Subcutaneous abdominal adipose tissue (tissue), 5 donors: ENCODE measurements at regions not wholly inside any gene's neighbourhood (a gene's known extent, or its start where the extent isn't known, plus 50 kb on each side); places are given as distances from the start of the nearest gene placed in this dataset.
"Not testable (repeated sequence)": the region's sequence is repeated elsewhere in the genome, so short reads cannot be mapped to it uniquely, and the experiment has no call there.

Experiments
- H3K27ac ChIP-seq: one replicate; pipeline ENCODE4 v1.7.0; 2013; ENCODE audit warnings: low read depth, mild to moderate bottlenecking, inconsistent platforms, low read length, moderate library complexity
- H3K27me3 ChIP-seq, 5 donors: one replicate each; pipeline ENCODE4 v1.7.0; 2013; ENCODE audit warnings: low read length in 5 of 5, inconsistent platforms in 1 of 5; ENCODE audit not compliant: control insufficient read depth in 5 of 5, insufficient read depth in 4 of 5
- H3K36me3 ChIP-seq, 5 donors: one replicate each; pipeline ENCODE4 v1.7.0; 2013; ENCODE audit warnings: low read length in 5 of 5; ENCODE audit not compliant: control insufficient read depth in 5 of 5, insufficient read depth in 5 of 5
- H3K4me1 ChIP-seq, 5 donors: one replicate each; pipeline ENCODE4 v1.7.0; 2013; ENCODE audit warnings: low read length in 5 of 5, mild to moderate bottlenecking in 3 of 5, moderate library complexity in 1 of 5; ENCODE audit not compliant: control insufficient read depth in 5 of 5, insufficient read depth in 5 of 5
- H3K4me3 ChIP-seq, 5 donors: one replicate each; pipeline ENCODE4 v1.7.0; 2013; ENCODE audit warnings: low read length in 5 of 5, low read depth in 1 of 5
- H3K9ac ChIP-seq, 5 donors: one replicate each; pipeline ENCODE4 v1.7.0; 2013; ENCODE audit warnings: low read length in 5 of 5, mild to moderate bottlenecking in 4 of 5, moderate library complexity in 3 of 5
- H3K9me3 ChIP-seq, 5 donors: one replicate each; pipeline ENCODE4 v1.7.0; 2013; ENCODE audit warnings: low read length in 5 of 5; ENCODE audit not compliant: control insufficient read depth in 5 of 5
- donor health status: healthy.
- donor health status: healthy.
- donor health status: healthy.
- donor health status: healthy.
- donor health status: healthy.

DNA sequence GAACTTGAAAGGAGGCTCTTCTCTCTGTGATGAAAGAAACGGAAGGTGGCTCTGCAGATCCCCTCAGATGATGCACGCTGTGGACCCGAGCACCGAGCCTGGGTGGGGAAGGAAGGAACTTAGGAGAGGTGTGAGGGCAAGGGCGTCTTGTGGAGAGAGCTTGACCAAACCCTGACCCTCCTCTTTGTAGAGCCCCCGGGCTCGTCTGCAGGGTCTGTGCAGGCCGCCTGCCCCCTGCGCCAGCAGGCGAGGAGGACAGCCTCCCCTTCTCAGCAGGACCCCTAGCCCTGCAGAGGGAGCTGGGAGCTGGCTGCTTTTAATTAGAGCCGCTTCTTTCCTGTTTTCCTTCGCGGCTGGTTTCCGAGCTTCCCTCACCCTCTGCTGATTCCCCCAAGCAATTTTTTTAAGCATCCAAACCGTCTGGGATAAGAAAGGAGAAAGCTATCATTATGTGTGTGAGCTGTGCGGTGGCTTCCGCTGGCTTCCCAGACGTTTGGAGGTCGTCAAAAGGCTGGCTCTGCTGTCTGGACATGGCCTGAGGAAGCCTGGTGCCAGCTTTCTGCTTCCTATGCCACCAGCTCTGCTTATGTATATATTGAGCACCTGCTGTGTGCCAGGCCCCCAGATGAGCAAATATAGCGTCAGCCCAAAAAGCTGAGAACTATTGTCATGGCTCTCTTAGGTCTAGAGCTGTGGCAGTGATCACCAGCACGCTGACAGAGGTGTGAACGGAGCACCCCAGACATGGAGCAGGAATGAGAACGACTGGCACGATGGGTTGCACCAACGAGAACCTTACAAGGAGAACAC is 160.2 kb upstream of the IRF2BP2 start:
- H3K27ac ChIP-seq = no peak overlapping the region
- no peak overlapping the region for H3K9ac ChIP-seq
- no peak overlapping the region for H3K4me3 ChIP-seq
- peaks cover 0 to 3% (median 0%) of the 10 kb centered on the region in 5 donors for H3K27me3 ChIP-seq
- no peaks in the 10 kb centered on the region for H3K36me3 ChIP-seq
- peaks cover 0 to 13% (median 10%) of the 10 kb centered on the region in 5 donors for H3K4me1 ChIP-seq
- H3K9me3 ChIP-seq = no peaks in the 10 kb centered on the region

DNA sequence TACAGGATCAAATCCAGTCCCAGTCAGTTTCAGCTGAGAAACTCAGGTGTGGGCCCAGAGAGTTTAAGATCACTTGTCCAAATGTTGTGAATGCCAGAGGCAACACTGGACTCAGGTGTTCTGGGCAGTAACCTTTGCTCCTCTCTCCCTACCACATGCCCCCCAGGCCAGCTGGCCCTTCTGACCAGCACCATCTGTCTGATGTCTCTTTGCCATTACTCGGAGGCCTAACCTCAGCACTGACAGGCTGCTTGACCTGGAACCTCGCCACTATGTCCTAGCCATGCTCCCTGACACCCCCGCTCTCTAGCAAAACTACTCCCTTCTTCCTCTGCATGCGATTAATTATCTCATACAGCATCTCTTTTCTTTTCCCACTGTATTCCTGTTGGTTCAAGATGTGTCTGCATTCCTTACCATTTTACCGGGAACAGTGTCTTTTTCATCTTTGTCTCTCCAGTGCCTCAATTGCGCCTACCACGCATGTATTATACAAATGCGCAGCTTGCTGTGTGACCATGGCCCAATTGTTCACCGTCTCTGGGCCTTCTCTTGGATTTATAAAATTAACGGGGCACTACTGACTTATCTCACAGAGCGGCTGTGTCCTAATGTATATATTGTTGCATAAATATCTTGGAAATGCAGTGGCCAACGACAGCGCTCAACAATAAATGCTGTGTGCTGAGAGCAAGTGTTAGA is 159.5 kb upstream of the IRF2BP2 start:
- Histone ChIP-seq H3K27ac (no peak overlapping the region), H3K9ac (no peak overlapping the region), H3K4me1 (peaks cover 0 to 13% (median 10%) of the 10 kb centered on the region in 5 donors), H3K4me3 (no peak overlapping the region), H3K9me3 (no peaks in the 10 kb centered on the region), H3K36me3 (no peaks in the 10 kb centered on the region), H3K27me3 (peaks cover 0 to 3% (median 0%) of the 10 kb centered on the region in 5 donors)

DNA sequence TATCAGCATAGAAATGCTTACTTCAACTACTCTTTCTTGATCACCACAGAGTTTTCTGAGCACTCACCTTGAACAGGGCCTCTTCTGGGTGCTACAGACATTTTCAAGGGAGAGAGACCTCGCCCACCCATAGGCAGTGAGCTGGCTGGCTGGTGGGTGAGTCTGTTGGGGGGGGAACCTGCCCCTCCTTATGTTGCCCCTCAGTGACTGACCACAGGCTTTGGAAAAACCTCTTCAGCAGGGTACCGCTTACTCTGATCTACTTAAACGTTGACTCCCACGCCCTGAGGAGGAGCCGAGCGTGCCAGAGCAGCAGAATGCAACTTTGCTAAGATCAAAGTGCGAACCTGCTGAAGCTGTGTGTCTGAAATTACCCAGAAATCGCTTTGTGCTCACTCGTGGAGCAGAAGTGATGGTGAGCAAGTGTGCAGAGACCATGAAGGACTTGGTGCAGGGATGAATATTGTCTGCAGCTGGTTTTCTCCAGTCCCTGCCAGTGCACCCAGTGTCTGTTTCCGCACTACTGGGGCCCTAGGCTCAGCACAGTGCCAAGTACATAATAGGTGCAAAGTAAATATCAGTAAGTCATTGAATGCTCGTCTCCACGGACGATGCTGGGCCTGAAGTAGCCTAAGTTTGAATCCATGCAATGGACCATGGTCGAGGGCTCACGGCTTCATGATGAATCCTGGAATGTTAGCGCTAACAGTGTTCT is 158.7 kb upstream of the IRF2BP2 start:
- no peak overlapping the region for H3K9ac ChIP-seq
- peaks cover 0 to 17% (median 10%) of the 10 kb centered on the region in 5 donors for H3K4me1 ChIP-seq
- H3K36me3 ChIP-seq = no peaks in the 10 kb centered on the region
- no peak overlapping the region for H3K4me3 ChIP-seq
- H3K27me3 ChIP-seq = peaks cover 0 to 3% (median 0%) of the 10 kb centered on the region in 5 donors
- H3K27ac ChIP-seq = no peak overlapping the region
- H3K9me3 ChIP-seq = no peaks in the 10 kb centered on the region

DNA sequence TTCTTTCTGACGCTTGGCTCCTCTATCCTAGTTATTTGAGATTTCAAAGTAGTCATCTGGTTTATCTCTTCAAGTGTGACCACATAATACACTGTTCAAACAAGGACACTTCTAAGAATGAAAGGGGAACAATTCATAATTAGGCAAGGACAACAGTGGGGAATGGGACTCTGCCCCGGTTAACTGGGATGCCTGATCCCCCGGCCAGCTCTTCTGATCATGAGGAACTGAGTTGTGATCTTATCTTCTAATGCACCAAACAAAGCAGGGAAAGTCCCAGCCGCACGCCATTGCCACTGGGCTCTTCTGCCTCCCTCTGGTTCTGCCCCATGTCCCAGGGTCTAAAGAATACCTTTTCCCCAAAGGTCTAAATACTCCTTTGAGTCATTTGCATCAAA is 158.2 kb upstream of the IRF2BP2 start:
- H3K36me3 ChIP-seq = no peaks in the 10 kb centered on the region
- peaks cover 0 to 3% (median 0%) of the 10 kb centered on the region in 5 donors for H3K27me3 ChIP-seq
- H3K27ac ChIP-seq = no peak overlapping the region
- H3K4me3 ChIP-seq = no peak overlapping the region
- H3K9me3 ChIP-seq = no peaks in the 10 kb centered on the region
- H3K9ac ChIP-seq = no peak overlapping the region
- peaks cover 0 to 17% (median 10%) of the 10 kb centered on the region in 5 donors for H3K4me1 ChIP-seq

DNA sequence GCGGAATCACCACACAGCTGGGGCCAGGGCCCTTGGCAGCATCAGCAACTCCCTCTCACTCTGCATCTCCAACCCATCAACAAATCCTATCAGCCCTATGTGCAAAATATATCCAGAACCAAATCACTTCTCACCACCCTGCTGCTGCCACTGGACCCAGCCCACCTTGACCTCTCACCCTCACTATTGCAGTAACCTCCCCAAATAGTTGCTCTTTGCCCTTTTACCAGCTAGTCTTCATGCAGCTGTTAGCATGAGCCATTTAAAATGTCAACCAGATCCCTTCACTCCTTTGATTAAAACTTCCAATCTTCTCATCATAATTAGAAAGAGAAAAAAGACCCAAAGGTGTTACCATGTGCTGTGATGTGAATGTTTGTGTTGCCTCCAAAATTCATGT is 155.7 kb upstream of the IRF2BP2 start:
- Histone ChIP-seq H3K9ac (no peak overlapping the region), H3K9me3 (no peaks in the 10 kb centered on the region), H3K36me3 (no peaks in the 10 kb centered on the region), H3K4me3 (no peak overlapping the region), H3K27me3 (peaks cover 0 to 3% (median 0%) of the 10 kb centered on the region in 5 donors), H3K4me1 (peaks cover 0 to 4% (median 0%) of the 10 kb centered on the region in 5 donors), H3K27ac (no peak overlapping the region)

DNA sequence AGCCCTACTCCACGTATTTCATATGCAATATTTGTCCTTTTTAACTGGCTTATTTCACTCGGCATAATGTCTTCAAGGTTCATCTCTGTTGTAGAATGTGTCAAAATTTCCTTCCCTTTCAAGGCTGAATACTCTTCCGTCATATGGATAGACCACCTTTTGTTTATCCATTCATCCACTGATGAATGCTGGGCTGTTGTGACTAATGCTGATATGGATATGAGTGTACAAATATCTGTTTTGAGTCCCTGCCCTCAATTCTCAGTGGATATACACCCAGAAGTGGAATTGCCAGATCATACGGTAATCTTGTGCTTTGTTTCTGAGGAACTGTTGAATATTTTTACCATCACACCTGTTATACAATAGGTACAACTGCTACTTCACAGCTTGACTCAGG is 155.2 kb upstream of the IRF2BP2 start:
- no peak overlapping the region for H3K27ac ChIP-seq
- peaks cover 0 to 8% (median 4%) of the 10 kb centered on the region in 5 donors for H3K4me1 ChIP-seq
- no peaks in the 10 kb centered on the region for H3K36me3 ChIP-seq
- H3K4me3 ChIP-seq = no peak overlapping the region
- H3K9ac ChIP-seq = no peak overlapping the region
- peaks cover 0 to 3% (median 0%) of the 10 kb centered on the region in 5 donors for H3K27me3 ChIP-seq
- no peaks in the 10 kb centered on the region for H3K9me3 ChIP-seq

DNA sequence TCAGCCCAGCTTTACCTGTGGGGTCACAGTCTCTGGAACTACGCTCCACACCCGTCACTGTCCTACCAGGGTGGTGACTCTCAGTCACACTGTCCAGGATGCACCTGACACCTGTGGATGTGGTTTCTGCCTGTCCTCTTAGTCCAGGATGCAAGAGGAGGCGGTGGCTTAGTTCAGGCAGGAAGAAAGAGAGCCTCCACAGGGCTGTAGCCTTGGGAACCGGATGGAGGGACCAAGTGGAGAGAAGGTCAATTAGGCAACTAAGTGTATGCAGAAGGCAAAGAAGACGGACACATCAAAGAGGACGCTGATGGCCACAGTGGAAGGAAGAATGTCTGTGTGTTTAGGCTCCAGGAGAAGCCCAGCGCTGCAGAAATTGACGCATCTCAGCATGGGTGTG is 153.9 kb upstream of the IRF2BP2 start:
- Histone ChIP-seq H3K4me3 (no peak overlapping the region), H3K9ac (no peak overlapping the region), H3K27ac (no peak overlapping the region), H3K4me1 (peaks cover 0 to 13% (median 8%) of the 10 kb centered on the region in 5 donors), H3K27me3 (no peaks in the 10 kb centered on the region), H3K36me3 (no peaks in the 10 kb centered on the region), H3K9me3 (no peaks in the 10 kb centered on the region)

DNA sequence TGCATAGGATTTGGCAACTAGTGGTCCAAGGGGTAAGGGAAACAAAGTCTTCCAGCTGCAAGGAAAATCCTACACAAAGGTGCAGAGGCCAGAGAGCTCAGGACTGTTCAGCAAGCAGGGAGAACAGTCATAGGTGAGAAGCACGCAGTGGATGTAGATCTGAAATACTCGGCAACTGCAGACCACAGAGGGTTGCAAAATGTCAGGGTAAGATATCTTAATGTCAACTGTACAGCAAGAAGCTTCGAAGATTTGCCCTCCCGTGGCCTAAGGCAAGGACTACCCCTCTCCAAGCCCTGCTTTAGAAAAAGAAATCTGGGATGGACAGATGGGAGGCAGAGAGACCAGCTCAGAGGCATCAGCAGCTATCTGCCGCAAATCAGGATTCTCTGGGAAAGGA is 153.4 kb upstream of the IRF2BP2 start:
- peaks cover 0 to 13% (median 8%) of the 10 kb centered on the region in 5 donors for H3K4me1 ChIP-seq
- H3K4me3 ChIP-seq = no peak overlapping the region
- H3K9ac ChIP-seq = no peak overlapping the region
- no peaks in the 10 kb centered on the region for H3K36me3 ChIP-seq
- H3K27ac ChIP-seq = no peak overlapping the region
- H3K27me3 ChIP-seq = no peaks in the 10 kb centered on the region
- no peaks in the 10 kb centered on the region for H3K9me3 ChIP-seq

DNA sequence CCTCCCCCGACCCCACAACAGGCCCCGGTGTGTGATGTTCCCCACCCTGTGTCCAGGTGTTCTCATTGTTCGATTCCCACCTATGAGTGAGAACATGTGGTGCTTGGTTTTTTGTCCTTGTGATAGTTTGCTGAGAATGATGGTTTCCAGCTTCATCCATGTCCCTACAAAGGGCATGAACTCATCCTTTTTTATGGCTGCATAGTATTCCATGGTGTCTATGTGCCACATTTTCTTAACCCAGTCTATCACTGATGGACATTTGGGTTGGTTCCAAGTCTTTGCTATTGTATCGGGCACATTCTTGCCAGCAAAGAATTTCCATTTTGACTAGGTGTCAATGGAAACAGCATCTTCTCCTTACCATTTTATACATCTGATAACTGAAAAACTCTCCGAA is 152.1 kb upstream of the IRF2BP2 start:
- H3K4me3 ChIP-seq, H3K27me3 ChIP-seq, H3K9me3 ChIP-seq, H3K9ac ChIP-seq, H3K27ac ChIP-seq, H3K36me3 ChIP-seq: not testable (repeated sequence)
- peaks cover 0 to 13% (median 8%) of the 10 kb centered on the region in 5 donors for H3K4me1 ChIP-seq

DNA sequence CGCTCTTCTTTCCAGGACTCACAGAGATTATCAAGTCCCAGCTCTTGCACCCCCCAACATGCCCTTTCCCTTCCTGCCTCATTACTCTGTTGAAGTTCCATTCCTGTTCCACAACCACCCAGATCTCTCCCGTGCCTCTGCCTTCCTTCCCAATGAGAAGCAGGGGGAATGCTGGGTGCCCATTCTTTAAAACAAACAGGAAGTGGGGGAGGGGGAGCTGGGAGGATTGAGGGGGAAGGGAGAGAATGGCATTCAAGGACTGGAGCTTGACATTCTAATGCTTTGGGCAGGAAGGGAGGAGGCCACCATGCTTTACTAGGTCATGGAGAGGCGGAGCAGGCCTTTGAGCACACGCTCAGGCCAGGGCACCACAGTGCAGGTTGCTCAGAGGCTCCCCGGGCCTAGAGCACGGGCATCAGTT is 150.3 kb upstream of the IRF2BP2 start:
- peaks cover 0 to 18% (median 14%) of the 10 kb centered on the region in 5 donors for H3K4me1 ChIP-seq
- H3K4me3 ChIP-seq = no peak overlapping the region
- H3K36me3 ChIP-seq = no peaks in the 10 kb centered on the region
- H3K9ac ChIP-seq = no peak overlapping the region
- no peaks in the 10 kb centered on the region for H3K27me3 ChIP-seq
- H3K27ac ChIP-seq = no peak overlapping the region
- H3K9me3 ChIP-seq = no peaks in the 10 kb centered on the region
